Left ventricle myocardium superior (tissue), 1 donor: ENCODE measurements at regions not wholly inside any gene's neighbourhood (a gene's known extent, or its start where the extent isn't known, plus 50 kb on each side); places are given as distances from the start of the nearest gene placed in this dataset.
A peak's percentile ranks its signal among the peaks of the same experiment; 100 is the strongest.
"Not testable (repeated sequence)": the region's sequence is repeated elsewhere in the genome, so short reads cannot be mapped to it uniquely, and the experiment has no call there.

Experiments used
- ATAC-seq: fragments of 200-7000 bp; cut with Tn5 transposase; one replicate; pipeline ENCODE4 v1.9.1; 2020; ENCODE audit warnings: mild to moderate bottlenecking, moderate library complexity
- DNase-seq: peaks from one replicate; pipeline ENCODE4 v3.0.0-alpha.2; 2020
- intact Hi-C: fragments of 100-400 bp; cut with micrococcal nuclease; formaldehyde crosslinking; loops from one replicate; pipeline ENCODE4 v1.11.0; 2022
- donor health status: DM: no; HTN: yes; CAD: no; lungs with severe emphysema.

GRCh38 chr18:51248685-51249084 lies 51.2 kb upstream of the MEX3C start:
- ATAC-seq (no peak), DNase-seq (no peak)
- intact Hi-C loops: no loop called here

DNA sequence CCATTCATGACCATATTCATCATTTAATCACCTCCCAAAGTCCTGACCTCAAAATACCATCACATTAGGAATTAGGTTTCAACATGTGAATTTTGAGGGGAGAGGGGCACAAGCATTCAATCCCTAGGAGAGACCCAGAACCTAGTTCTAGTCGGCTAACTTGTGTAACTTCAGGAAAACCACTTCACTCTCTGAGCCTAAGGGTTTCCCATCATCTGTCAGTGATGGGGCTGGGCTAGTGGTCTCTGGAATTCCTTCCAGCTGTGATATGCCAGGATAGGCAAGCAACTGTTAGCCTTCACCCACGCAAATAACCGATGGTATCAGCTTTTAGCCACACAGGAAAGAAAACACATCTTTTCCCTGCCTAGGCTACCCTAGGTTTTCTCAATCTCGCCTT lies 52.5 kb upstream of the MEX3C start:
- intact Hi-C loops: no loop called here
- ATAC-seq: no peak
- no peak for DNase-seq

GRCh38 chr18:51250458-51251024 lies 53.1 kb upstream of the MEX3C start:
- intact Hi-C loops: no loop called here
- ATAC-seq: no peak
- DNase-seq: no peak

DNA sequence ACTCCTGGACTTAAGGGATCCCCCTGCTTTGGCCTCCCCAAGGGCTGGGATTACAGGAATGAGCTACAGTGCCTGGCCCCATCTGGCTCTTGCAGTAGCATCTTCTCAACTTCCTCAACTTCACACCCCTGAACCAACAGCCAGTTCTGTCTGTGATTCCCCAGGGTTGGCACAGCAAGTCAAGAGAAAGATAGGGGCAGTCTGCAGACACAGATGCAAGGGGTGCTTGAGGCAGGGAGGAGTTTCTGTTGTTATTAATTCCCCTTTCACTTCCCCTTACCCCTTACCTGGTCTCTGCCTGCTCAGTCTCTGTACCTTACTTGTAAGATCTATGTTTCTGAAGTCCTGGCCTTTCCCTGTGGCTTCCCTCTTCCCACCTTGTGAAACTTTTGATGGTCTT lies 54.1 kb upstream of the MEX3C start:
- intact Hi-C loops: no loop called here
- DNase-seq (no peak), ATAC-seq (no peak)

- intact Hi-C loops: no loop called here
- DNase-seq: no peak
- ATAC-seq: no peak
Measured at GRCh38 chr18:51253476-51253875, 56.0 kb upstream of the MEX3C start.

DNA sequence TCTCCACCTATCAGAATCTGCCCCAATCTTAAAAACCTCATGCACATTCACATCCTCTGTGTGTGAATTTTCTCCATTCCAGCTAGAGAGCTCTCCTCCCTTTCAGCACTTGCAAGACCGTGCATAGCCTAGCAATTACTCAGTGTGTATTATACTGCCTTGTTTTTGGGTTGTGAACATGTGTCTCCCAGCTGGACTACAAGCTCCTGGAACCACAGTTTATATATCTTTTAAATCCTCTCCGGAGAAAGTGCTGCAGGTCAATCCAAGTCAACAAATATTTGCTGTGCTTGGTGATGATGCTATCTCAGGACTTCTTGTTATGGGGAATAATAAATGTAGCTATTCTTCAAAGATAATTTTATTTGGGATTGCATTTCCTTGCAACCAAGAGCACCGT lies 58.2 kb upstream of the MEX3C start:
- ATAC-seq: peak; percentile 47
- no peak for DNase-seq
- intact Hi-C loops: no loop called here

DNA sequence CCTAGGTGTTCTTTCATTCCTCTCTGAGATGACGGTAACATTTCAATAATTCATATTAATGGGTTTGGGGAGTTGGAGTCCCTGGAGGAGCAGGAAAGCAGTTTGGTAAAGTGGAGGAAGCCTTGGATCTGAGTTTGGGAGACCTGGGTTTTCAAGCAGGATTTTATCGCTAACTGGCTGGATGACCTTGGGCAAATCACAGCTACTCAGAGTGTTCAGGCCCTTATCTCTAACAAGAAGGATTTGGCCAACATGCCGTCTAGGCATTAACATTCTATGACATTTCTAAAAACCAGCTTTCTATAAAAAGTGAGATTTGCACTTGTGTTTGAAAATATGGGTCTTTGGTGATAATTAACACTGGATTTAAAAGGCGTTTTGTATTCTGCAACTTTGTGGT lies 59.7 kb upstream of the MEX3C start:
- no peak for DNase-seq
- no peak for ATAC-seq
- intact Hi-C loops: no loop called here

DNA sequence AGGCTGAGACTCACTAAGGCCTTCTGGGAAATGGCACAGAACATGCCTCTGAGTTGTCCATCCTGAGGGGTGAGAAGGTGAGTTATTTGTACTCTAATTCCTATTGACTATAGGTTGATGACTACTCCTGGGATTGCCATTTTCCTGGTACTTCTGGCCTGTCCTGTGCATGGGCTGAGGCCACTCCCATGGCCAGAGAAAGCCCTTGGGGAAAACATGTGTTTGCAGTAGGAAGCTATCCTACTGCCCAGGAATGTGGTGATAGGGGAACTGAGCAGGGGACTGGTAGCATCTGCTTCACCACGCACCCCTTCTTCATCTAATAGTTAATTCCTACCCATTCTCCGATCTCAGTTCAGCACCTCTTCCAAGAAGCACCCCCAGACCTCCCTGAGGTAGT lies 62.6 kb upstream of the MEX3C start:
- intact Hi-C loops: no loop called here
- ATAC-seq (no peak), DNase-seq (no peak)

DNA sequence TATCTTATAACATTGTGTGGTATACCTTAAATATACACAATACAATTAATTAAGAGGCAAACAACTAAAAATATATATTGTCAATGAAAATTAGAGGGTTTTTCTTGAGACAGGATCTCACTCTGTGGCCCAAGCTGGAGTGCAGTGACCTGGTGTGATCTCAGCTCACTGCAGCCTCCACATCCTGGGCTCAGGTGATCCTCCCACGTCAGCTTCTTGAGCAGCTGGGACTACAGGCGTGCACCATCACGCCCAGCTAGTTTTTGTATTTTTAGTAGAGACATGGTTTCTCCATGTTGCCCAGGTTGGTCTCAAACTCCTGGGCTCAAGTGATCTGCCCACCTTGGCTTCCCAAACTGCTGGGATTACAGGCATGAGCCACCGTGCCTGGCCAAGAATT lies 68.6 kb upstream of the MEX3C start:
- intact Hi-C loops, ATAC-seq: not testable (repeated sequence)

GRCh38 chr18:51266773-51267172 lies 69.3 kb upstream of the MEX3C start:
- no peak for ATAC-seq
- no peak for DNase-seq
- intact Hi-C loops: no loop called here

More for the DNA sequence above, 68.6 kb upstream of the MEX3C start:
- not testable (repeated sequence) for DNase-seq

DNA sequence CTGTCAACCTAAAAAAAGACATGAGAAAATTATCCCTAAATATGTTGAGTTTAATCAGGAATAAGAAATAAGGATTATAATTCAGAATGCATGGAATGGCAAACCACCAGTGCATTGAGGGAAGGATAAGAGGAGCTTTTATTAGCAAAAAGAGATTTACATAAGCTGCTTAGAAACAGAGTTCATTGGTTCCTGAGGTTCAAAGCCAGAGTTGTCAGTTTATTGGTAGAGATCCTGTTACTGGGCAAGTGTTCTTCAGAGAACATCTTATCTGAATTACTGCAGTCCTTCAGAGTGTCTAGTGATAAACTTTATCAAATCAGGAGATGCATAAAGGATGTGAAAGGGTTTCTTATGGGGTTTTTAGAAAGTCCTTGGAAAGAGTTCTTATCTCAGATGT lies 76.0 kb upstream of the MEX3C start:
- DNase-seq: no peak
- intact Hi-C loops: no loop called here
- ATAC-seq: no peak

- DNase-seq: peak; percentile 47
- intact Hi-C loops: no loop called here
- ATAC-seq: peak; percentile 70
Measured at GRCh38 chr18:51275712-51276476, 78.4 kb upstream of the MEX3C start.

DNA sequence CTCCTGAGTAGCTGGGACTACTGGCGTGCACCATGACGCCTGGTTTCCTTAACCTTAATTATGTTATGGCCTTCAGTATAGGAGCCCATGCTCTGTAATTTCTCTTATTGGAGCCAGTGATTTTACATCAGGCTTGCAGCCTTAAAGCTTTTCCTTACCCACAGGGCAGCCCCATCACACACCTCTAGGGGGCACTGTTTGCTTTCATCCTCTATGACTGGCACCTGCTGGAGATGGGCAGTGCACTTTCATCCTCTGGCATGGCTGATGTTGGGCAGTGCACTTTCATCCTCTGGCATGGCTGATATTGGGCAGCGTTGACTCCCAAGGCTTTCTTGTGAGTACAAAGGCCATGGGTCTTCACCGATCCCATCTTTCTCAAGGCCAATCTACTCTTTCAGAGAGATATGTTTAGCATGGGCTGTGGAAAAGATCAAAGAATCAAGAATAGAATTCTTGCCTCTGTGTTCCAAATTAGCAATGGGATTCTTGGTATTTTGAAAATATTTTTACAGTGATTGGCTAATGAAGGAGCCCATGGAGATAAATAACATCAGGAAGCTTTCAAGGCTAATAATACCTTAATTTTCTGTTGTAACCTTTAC lies 80.7 kb upstream of the MEX3C start:
- ATAC-seq: peak; percentile 45
- peak; percentile 24 for DNase-seq
- intact Hi-C loops: no loop called here

GRCh38 chr18:51279367-51279984 lies 82.0 kb upstream of the MEX3C start:
- intact Hi-C loops: no loop called here
- DNase-seq: no peak
- no peak for ATAC-seq

DNA sequence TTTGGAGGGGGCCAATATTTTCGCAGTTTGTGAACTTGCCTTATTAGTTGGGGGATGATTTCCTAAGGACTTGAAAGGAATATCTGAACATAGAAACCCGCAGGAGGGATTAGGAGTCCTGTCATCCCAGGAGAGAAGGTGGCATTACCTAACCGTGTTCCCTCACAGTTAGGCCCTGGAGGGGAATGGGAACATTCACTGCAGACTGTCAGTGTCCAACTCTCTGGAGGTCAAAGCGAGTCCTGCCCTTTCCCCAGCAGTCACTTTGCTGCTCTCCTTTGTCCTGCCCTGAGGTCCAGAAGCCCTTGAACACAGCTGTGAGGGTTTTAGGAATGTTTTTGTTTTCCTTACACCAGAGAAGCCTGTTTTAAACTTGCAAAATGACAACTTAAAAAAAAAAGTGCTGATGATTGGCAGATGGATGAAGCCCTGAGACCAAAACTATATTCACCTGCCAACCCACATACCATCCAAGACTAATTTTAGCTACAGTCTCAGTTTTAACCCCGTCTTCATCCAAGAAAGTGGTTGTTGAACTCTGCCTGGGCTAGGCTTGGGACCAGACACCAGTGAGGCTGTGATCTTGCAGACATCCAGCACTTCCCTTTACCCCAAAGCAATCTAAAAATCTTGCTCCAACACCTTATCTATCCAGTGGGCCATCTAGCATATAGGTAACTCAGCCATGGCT lies 90.5 kb upstream of the MEX3C start:
- intact Hi-C loops: no loop called here
- DNase-seq: no peak
- ATAC-seq: peak; percentile 93

DNA sequence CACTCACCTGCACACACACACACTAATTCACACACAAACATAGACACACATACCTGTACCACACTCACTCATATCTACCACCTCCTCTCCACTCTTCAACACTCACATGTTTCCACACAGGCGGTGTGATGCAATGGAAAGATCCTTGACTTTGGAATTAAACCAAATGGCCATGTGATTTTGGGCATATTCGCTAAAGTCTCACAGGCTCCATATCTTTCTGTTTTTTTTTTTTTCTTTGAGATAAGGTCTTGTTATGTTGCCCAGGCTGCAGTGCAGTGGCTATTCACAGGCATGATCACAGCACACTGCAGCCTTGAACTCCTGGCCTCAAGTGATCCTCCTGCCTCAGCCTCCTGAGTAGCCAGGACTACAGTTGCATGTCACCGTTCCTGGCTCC lies 91.1 kb upstream of the MEX3C start:
- ATAC-seq (peak; percentile 45), DNase-seq (no peak)
- intact Hi-C loops: no loop called here

DNA sequence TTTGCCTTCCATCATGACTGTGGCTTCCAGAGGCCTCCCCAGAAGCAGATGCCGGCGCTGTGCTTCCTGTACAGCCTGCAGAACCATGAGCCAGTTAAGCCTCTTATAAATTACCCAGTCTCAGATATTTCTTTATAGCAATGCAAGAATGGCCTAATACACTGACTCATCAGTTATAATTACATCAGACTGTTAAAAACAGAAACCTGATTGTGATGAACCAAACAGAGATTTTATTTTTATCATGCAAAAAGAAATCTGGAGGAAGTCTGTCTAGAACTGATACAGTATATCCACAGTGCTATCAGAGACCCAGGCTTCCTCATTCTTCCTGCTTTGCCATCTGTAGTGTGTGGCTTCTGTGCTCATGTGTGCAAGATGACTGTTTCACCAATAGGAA lies 93.4 kb upstream of the MEX3C start:
- no peak for ATAC-seq
- DNase-seq: no peak
- intact Hi-C loops: no loop called here

DNA sequence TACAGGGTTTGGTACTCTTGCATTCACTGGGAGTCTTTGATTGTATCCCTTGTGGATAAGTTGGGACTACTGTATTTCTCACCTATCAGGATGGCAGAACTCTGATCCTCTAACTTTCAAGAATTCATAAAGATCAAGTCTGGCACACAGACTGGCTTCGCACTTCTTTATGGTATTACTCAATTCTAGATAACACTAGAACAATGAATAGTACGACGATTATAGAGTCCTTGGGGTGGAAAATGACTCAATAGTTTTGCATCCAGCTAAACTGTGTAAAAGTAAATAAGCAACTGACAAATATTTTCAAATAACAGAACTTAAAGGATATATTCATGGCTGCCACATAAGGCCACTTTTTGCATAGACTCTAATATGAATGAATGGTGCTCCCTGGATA lies 103.4 kb upstream of the MEX3C start:
- ATAC-seq: no peak
- intact Hi-C loops: no loop called here
- no peak for DNase-seq

GRCh38 chr18:51301376-51301775 lies 103.9 kb upstream of the MEX3C start:
- no peak for DNase-seq
- no peak for ATAC-seq
- intact Hi-C loops: no loop called here

DNA sequence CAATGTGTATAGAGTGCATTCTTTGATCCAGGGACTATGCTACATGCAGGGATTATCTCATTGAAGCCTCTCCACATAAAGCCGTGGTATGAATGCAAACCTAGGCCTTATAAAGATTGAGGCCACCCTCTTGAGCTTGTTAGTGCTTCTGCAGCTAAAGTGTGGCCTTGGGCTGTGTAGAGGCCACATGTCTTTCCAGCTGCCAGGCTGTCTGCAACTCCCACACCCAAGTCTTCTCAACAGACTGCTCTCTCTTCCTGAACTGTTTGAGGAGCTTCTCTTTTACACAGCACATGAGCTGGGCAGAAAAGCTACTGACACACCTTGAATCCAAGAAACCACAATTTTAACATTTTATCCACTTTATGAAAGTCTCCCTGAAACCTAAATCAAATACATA lies 119.2 kb upstream of the MEX3C start:
- intact Hi-C loops: no loop called here
- DNase-seq (no peak), ATAC-seq (no peak)
